ENCODE measurements at regions not wholly inside any gene's neighbourhood (a gene's known extent, or its start where the extent isn't known, plus 50 kb on each side); places are given as distances from the start of the nearest gene placed in this dataset.

- ATAC-seq (no peak), DNase-seq (no peak)
- no peaks in the 10 kb centered on the region for H3K36me3 ChIP-seq
- intact Hi-C loops (cut with DNase I), result no loop called here
- H3K4me1 ChIP-seq, result no peaks in the 10 kb centered on the region
- TF ChIP-seq CTCF (IDR thresholded peaks at IDR 0.05), result no peak
- no peak for TF ChIP-seq POLR2A (IDR thresholded peaks at IDR 0.05)
- no peaks in the 10 kb centered on the region for H3K9me3 ChIP-seq
- H3K27me3 ChIP-seq, result no peaks in the 10 kb centered on the region
- no peak overlapping the region for H3K27ac ChIP-seq
- H3K4me3 ChIP-seq, result no peak overlapping the region
- no CpG with 5 or more reads among the region's 3 CpGs for WGBS (ENCODE audit: insufficient coverage, low coverage, low lambda C conversion rate, missing lambda C conversion rate)
These were observed 1031.2 kb upstream of the AMELY start for GRCh38 chrY:7942711-7943110.

GRCh38 chrY:7941856-7942255, 1030.3 kb upstream of the AMELY start:
- intact Hi-C loops (cut with DNase I), result no loop called here
- TF ChIP-seq POLR2A (IDR thresholded peaks at IDR 0.05) (no peak), CTCF (IDR thresholded peaks at IDR 0.05) (no peak)
- no peak overlapping the region for H3K27ac ChIP-seq
- H3K9me3 ChIP-seq, result no peaks in the 10 kb centered on the region
- no peaks in the 10 kb centered on the region for H3K4me1 ChIP-seq
- H3K36me3 ChIP-seq, result no peaks in the 10 kb centered on the region
- WGBS (ENCODE audit: insufficient coverage, low coverage, low lambda C conversion rate, missing lambda C conversion rate), result no CpG with 5 or more reads among the region's 3 CpGs
- H3K27me3 ChIP-seq, result no peaks in the 10 kb centered on the region
- no peak overlapping the region for H3K4me3 ChIP-seq
- DNase-seq (no peak), ATAC-seq (no peak)

- TF ChIP-seq POLR2A (IDR thresholded peaks at IDR 0.05) (no peak), CTCF (IDR thresholded peaks at IDR 0.05) (no peak)
- ATAC-seq, result peak in 1 of 4 donors; percentile 85
- Histone ChIP-seq H3K27me3 (no peaks in the 10 kb centered on the region), H3K4me3 (no peak overlapping the region), H3K27ac (no peak overlapping the region), H3K4me1 (no peaks in the 10 kb centered on the region), H3K9me3 (no peaks in the 10 kb centered on the region), H3K36me3 (no peaks in the 10 kb centered on the region)
- intact Hi-C loops (cut with DNase I), result no loop called here
- WGBS (ENCODE audit: insufficient coverage, low coverage, low lambda C conversion rate, missing lambda C conversion rate), result no CpG with 5 or more reads among the region's 2 CpGs
- no peak for DNase-seq
These were observed 1027.6 kb upstream of the AMELY start for GRCh38 chrY:7938982-7939718.

- ATAC-seq (no peak), DNase-seq (no peak)
- TF ChIP-seq CTCF (IDR thresholded peaks at IDR 0.05), result no peak
- no peak for TF ChIP-seq POLR2A (IDR thresholded peaks at IDR 0.05)
- Histone ChIP-seq H3K27ac (no peak overlapping the region), H3K27me3 (no peaks in the 10 kb centered on the region), H3K9me3 (no peaks in the 10 kb centered on the region), H3K36me3 (no peaks in the 10 kb centered on the region), H3K4me1 (no peaks in the 10 kb centered on the region), H3K4me3 (no peak overlapping the region)
- intact Hi-C loops (cut with DNase I), result no loop called here
- WGBS (ENCODE audit: insufficient coverage, low coverage, low lambda C conversion rate, missing lambda C conversion rate), result no CpG with 5 or more reads among the region's 4 CpGs
These were observed 1025.3 kb upstream of the AMELY start for GRCh38 chrY:7936831-7937230.
